GM12891 (cell line): ENCODE measurements at regions not wholly inside any gene's neighbourhood (a gene's known extent, or its start where the extent isn't known, plus 50 kb on each side); places are given as distances from the start of the nearest gene placed in this dataset.

Experiments
- DNase-seq: peaks from one replicate; pipeline ENCODE4 v3.0.0; 2011; ENCODE audit warnings: low spot score; ENCODE audit not compliant: insufficient read length
- FAIRE-seq: peaks from 2 replicates; lab custom pipeline; 2011; peaks lifted over from hg19 to GRCh38; lab: Jason Lieb, UNC
- PAX5 ChIP-seq: IDR thresholded peaks from 2 replicates; pipeline ENCODE4 v1.6.1; 2011; ENCODE audit warnings: low read length, moderate library complexity, mild to moderate bottlenecking; ENCODE audit not compliant: insufficient read depth, severe bottlenecking
- POLR2A ChIP-seq: IDR thresholded peaks from 2 replicates; pipeline ENCODE4 v1.6.1; 2011; ENCODE audit warnings: low read depth, low read length, control low read depth
- POLR2AphosphoS5 ChIP-seq: IDR thresholded peaks from 2 replicates; pipeline ENCODE4 v1.6.1; 2011; ENCODE audit warnings: low read depth, low read length, control low read depth
- POU2F2 ChIP-seq: IDR thresholded peaks from 2 replicates; pipeline ENCODE4 v1.6.1; 2011; ENCODE audit warnings: low read depth, mild to moderate bottlenecking, control low read depth, low read length, moderate library complexity
- SPI1 ChIP-seq: IDR thresholded peaks from 2 replicates; pipeline ENCODE4 v1.6.1; 2011; ENCODE audit warnings: low read depth, low read length, control low read depth
- TAF1 ChIP-seq: IDR thresholded peaks from 2 replicates; pipeline ENCODE4 v1.6.1; 2011; ENCODE audit warnings: low read depth, low read length, control low read depth

GRCh38 chr18:27899893-27900292 is 277.0 kb downstream of the CDH2 start:
- DNase-seq = no peak
- TF ChIP-seq POU2F2 (no peak), POLR2A (no peak), TAF1 (no peak), PAX5 (no peak), SPI1 (no peak), POLR2AphosphoS5 (no peak)
- no peak for FAIRE-seq

- no peak for FAIRE-seq
- TF ChIP-seq TAF1 (no peak), SPI1 (no peak), POLR2A (no peak), POU2F2 (no peak), POLR2AphosphoS5 (no peak), PAX5 (no peak)
- DNase-seq = no peak
Observed at GRCh38 chr18:27894746-27895145, 282.2 kb downstream of the CDH2 start.

GRCh38 chr18:27887711-27888495 is 289.0 kb downstream of the CDH2 start:
- DNase-seq (no peak), FAIRE-seq (no peak)
- TF ChIP-seq POU2F2 (no peak), PAX5 (no peak), POLR2AphosphoS5 (no peak), TAF1 (no peak), SPI1 (no peak), POLR2A (no peak)

GRCh38 chr18:27887287-27887686 is 289.6 kb downstream of the CDH2 start:
- FAIRE-seq = no peak
- TF ChIP-seq POLR2AphosphoS5 (no peak), POLR2A (no peak), POU2F2 (no peak), SPI1 (no peak), PAX5 (no peak), TAF1 (no peak)
- DNase-seq = no peak

GRCh38 chr18:27879540-27879939 is 297.4 kb downstream of the CDH2 start:
- TF ChIP-seq POLR2A (no peak), PAX5 (no peak), SPI1 (no peak), POU2F2 (no peak), TAF1 (no peak), POLR2AphosphoS5 (no peak)
- no peak for FAIRE-seq
- DNase-seq = no peak

GRCh38 chr18:27871726-27872125 is 305.2 kb downstream of the CDH2 start:
- FAIRE-seq (no peak), DNase-seq (no peak)
- TF ChIP-seq POU2F2 (no peak), SPI1 (no peak), PAX5 (no peak), POLR2A (no peak), POLR2AphosphoS5 (no peak), TAF1 (no peak)

GRCh38 chr18:27869735-27870134 is 307.2 kb downstream of the CDH2 start:
- FAIRE-seq (no peak), DNase-seq (no peak)
- TF ChIP-seq PAX5 (no peak), TAF1 (no peak), POU2F2 (no peak), POLR2AphosphoS5 (no peak), SPI1 (no peak), POLR2A (no peak)

- DNase-seq (no peak), FAIRE-seq (no peak)
- TF ChIP-seq POLR2AphosphoS5 (no peak), POU2F2 (no peak), POLR2A (no peak), SPI1 (no peak), PAX5 (no peak), TAF1 (no peak)
Observed at GRCh38 chr18:27865431-27865830, 311.5 kb downstream of the CDH2 start.

GRCh38 chr18:27863780-27864430 is 313.0 kb downstream of the CDH2 start:
- no peak for FAIRE-seq
- DNase-seq = no peak
- TF ChIP-seq PAX5 (no peak), POLR2A (no peak), TAF1 (no peak), POU2F2 (no peak), SPI1 (no peak), POLR2AphosphoS5 (no peak)
